WTC11 (cell line): ENCODE measurements at regions not wholly inside any gene's neighbourhood (a gene's known extent, or its start where the extent isn't known, plus 50 kb on each side); places are given as distances from the start of the nearest gene placed in this dataset.

Experiments
- ATAC-seq: fragments of 200-7000 bp; cut with Tn5 transposase; 2 replicates; pipeline ENCODE4 v1.10.0; 2021; ENCODE audit warnings: mild to moderate bottlenecking, moderate library complexity
- CTCF ChIA-PET: fragments of 300-600 bp; sonication (Branson Sonifier 250); formaldehyde crosslinking; loops from one replicate; lab custom pipeline; 2021; ENCODE audit warnings: antibody characterized with exemption; lab: Charles Lee
- POLR2A ChIA-PET: fragments of 350-600 bp; sonication (Branson Sonifier 250); formaldehyde crosslinking; loops from one replicate; lab custom pipeline; 2021; ENCODE audit warnings: antibody characterized with exemption; lab: Charles Lee
- DNase-seq: peaks from one replicate; pipeline ENCODE4 v3.0.0; 2021; ENCODE audit warnings: low spot score
- H3K27ac Mint-ChIP-seq: 2 replicates; pipeline ENCODE4 v1.8.0; 2021; ENCODE audit warnings: mixed read lengths
- H3K27me3 Mint-ChIP-seq: 2 replicates; pipeline ENCODE4 v1.8.0; 2021; ENCODE audit warnings: low read depth, mild to moderate bottlenecking, moderate library complexity, mixed read lengths
- H3K36me3 Mint-ChIP-seq: 2 replicates; pipeline ENCODE4 v1.8.0; 2021; ENCODE audit warnings: mixed read lengths
- H3K4me1 Mint-ChIP-seq: 2 replicates; pipeline ENCODE4 v1.8.0; 2022; ENCODE audit warnings: mixed read lengths
- H3K4me3 Mint-ChIP-seq: 2 replicates; pipeline ENCODE4 v1.8.0; 2021; ENCODE audit warnings: mild to moderate bottlenecking, moderate library complexity, mixed read lengths
- H3K9me3 Mint-ChIP-seq: 2 replicates; pipeline ENCODE4 v1.8.0; 2021; ENCODE audit warnings: mixed read lengths
- ETV6 ChIP-seq: sonication (generic); formaldehyde crosslinking; IDR thresholded peaks from 2 replicates; pipeline ENCODE4 v1.8.1; 2022; ENCODE audit warnings: mild to moderate bottlenecking, missing genetic modification reagents
- FOXJ3 ChIP-seq: sonication (generic); formaldehyde crosslinking; IDR thresholded peaks from 2 replicates; pipeline ENCODE4 v1.9.0; 2021; ENCODE audit warnings: missing genetic modification reagents, mild to moderate bottlenecking, borderline replicate concordance
- MLX ChIP-seq: sonication (generic); formaldehyde crosslinking; IDR thresholded peaks from 2 replicates; pipeline ENCODE4 v1.8.1; 2023; ENCODE audit warnings: mild to moderate bottlenecking, missing genetic modification reagents, moderate library complexity
- NFYB ChIP-seq: sonication (generic); formaldehyde crosslinking; conservative IDR thresholded peaks from 2 replicates; pipeline ENCODE4 v1.8.0; 2022; ENCODE audit warnings: low read depth, missing genetic modification reagents
- RELA ChIP-seq: sonication (generic); formaldehyde crosslinking; IDR thresholded peaks from 2 replicates; pipeline ENCODE4 v1.8.1; 2022; ENCODE audit warnings: missing genetic modification reagents, mild to moderate bottlenecking, borderline replicate concordance
- RORB ChIP-seq: fragments of 250-450 bp; sonication (Bioruptor Pico); IDR thresholded peaks from 2 replicates; pipeline ENCODE4 v1.9.0; 2021; ENCODE audit warnings: mild to moderate bottlenecking
- SOX15 ChIP-seq: fragments of 250-450 bp; sonication (Bioruptor Pico); IDR thresholded peaks from 2 replicates; pipeline ENCODE4 v1.9.0; 2021; ENCODE audit warnings: mild to moderate bottlenecking
- TEAD1 ChIP-seq: sonication (generic); formaldehyde crosslinking; IDR thresholded peaks from 2 replicates; pipeline ENCODE4 v1.8.0; 2022; ENCODE audit warnings: mild to moderate bottlenecking, missing genetic modification reagents
- TP53 ChIP-seq: sonication (generic); formaldehyde crosslinking; IDR thresholded peaks from 2 replicates; pipeline ENCODE4 v1.8.1; 2023; ENCODE audit warnings: mild to moderate bottlenecking, missing genetic modification reagents
- ZNF121 ChIP-seq: sonication (generic); formaldehyde crosslinking; IDR thresholded peaks from 2 replicates; pipeline ENCODE4 v1.8.0; 2023; ENCODE audit warnings: missing genetic modification reagents
- ZNF219 ChIP-seq: sonication (generic); formaldehyde crosslinking; IDR thresholded peaks from 2 replicates; pipeline ENCODE4 v1.8.0; 2023; ENCODE audit warnings: missing genetic modification reagents, mild to moderate bottlenecking, borderline replicate concordance
- ZNF317 ChIP-seq: sonication (generic); formaldehyde crosslinking; IDR thresholded peaks from 2 replicates; pipeline ENCODE4 v1.8.1; 2023; ENCODE audit warnings: low read depth, mild to moderate bottlenecking, moderate library complexity, missing genetic modification reagents, borderline replicate concordance
- ZNF396 ChIP-seq: fragments of 250-450 bp; sonication (Bioruptor Pico); IDR thresholded peaks from 2 replicates; pipeline ENCODE4 v1.8.0; 2021; ENCODE audit warnings: mild to moderate bottlenecking, moderate library complexity, borderline replicate concordance
- ZNF671 ChIP-seq: fragments of 250-450 bp; sonication (Bioruptor Pico); IDR thresholded peaks from 2 replicates; pipeline ENCODE4 v1.8.0; 2021; ENCODE audit warnings: mild to moderate bottlenecking
- TF ChIP-seq, protein P1 (sequence below): sonication (generic); formaldehyde crosslinking; IDR thresholded peaks from 2 replicates; pipeline ENCODE4 v1.8.1; 2022; ENCODE audit warnings: low read depth, mild to moderate bottlenecking, moderate library complexity, missing genetic modification reagents, borderline replicate concordance
- TF ChIP-seq, protein P2 (sequence below): fragments of 200-600 bp; IDR thresholded peaks from 2 replicates; pipeline ENCODE4 v1.8.0; 2022; ENCODE audit warnings: antibody characterized with exemption
- TF ChIP-seq, protein P3 (sequence below): sonication (generic); formaldehyde crosslinking; IDR thresholded peaks from 2 replicates; pipeline ENCODE4 v1.8.1; 2023; ENCODE audit warnings: mild to moderate bottlenecking, missing genetic modification reagents
- TF ChIP-seq, protein P4 (sequence below): sonication (generic); formaldehyde crosslinking; IDR thresholded peaks from 2 replicates; pipeline ENCODE4 v1.8.0; 2023; ENCODE audit warnings: mild to moderate bottlenecking, missing genetic modification reagents

DNA sequence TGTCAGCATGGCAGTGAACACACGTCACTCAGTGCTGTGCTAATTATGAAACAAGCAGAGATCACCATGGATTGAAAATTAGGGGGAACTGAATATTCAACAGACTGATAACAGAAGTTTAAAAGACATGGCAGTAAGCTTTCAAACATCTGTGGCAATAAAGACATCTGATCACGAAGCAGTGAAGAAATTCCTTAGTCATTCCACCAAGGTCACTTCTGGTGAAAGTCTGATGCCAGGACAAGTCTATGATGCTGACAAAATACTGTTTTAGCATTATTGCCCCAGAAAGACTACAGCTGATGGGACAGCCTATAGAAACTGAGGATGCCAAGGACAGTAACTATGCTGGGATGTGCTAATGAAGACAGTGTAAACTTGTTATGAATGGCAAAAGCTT is 126.9 kb upstream of the RBM19 start (continued):
- no peak for TF ChIP-seq FOXJ3 (CRISPR knock-in tag)

GRCh38 chr12:114090211-114090610 is 124.1 kb upstream of the RBM19 start:
- Mint-ChIP-seq H3K27me3 (peaks cover 22% of the 10 kb centered on the region), H3K4me1 (no peaks in the 10 kb centered on the region)
- TF ChIP-seq TEAD1 (CRISPR knock-in tag) (no peak), ZNF317 (no peak), ZNF219 (CRISPR knock-in tag) (no peak)

GRCh38 chr12:114073076-114073475 is 107.0 kb upstream of the RBM19 start:
- H3K27me3 Mint-ChIP-seq, result peaks cover 26% of the 10 kb centered on the region
- H3K4me3 Mint-ChIP-seq, result no peak overlapping the region
- CTCF ChIA-PET, result interaction anchor here (1.0 kb wide), 1 partner anchor 93 kb away, joined by 3 read pairs; no protein-coding TSS in a partner anchor
- POLR2A ChIA-PET, result no interaction called here
- H3K36me3 Mint-ChIP-seq, result no peaks in the 10 kb centered on the region
- H3K4me1 Mint-ChIP-seq, result peaks cover 29% of the 10 kb centered on the region
- H3K9me3 Mint-ChIP-seq, result peaks cover 10% of the 10 kb centered on the region
- DNase-seq (no peak), ATAC-seq (no peak)
- TF ChIP-seq, protein P1, sequence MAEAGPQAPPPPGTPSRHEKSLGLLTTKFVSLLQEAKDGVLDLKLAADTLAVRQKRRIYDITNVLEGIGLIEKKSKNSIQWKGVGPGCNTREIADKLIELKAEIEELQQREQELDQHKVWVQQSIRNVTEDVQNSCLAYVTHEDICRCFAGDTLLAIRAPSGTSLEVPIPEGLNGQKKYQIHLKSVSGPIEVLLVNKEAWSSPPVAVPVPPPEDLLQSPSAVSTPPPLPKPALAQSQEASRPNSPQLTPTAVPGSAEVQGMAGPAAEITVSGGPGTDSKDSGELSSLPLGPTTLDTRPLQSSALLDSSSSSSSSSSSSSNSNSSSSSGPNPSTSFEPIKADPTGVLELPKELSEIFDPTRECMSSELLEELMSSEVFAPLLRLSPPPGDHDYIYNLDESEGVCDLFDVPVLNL, result no peak
- TF ChIP-seq ZNF671 (CRISPR knock-in tag) (no peak), NFYB (CRISPR knock-in tag) (no peak), ZNF121 (no peak), SOX15 (no peak)
- TF ChIP-seq, protein P2, sequence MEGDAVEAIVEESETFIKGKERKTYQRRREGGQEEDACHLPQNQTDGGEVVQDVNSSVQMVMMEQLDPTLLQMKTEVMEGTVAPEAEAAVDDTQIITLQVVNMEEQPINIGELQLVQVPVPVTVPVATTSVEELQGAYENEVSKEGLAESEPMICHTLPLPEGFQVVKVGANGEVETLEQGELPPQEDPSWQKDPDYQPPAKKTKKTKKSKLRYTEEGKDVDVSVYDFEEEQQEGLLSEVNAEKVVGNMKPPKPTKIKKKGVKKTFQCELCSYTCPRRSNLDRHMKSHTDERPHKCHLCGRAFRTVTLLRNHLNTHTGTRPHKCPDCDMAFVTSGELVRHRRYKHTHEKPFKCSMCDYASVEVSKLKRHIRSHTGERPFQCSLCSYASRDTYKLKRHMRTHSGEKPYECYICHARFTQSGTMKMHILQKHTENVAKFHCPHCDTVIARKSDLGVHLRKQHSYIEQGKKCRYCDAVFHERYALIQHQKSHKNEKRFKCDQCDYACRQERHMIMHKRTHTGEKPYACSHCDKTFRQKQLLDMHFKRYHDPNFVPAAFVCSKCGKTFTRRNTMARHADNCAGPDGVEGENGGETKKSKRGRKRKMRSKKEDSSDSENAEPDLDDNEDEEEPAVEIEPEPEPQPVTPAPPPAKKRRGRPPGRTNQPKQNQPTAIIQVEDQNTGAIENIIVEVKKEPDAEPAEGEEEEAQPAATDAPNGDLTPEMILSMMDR, result no peak
- no peak overlapping the region for H3K27ac Mint-ChIP-seq

More at GRCh38 chr12:114090211-114090610, 124.1 kb upstream of the RBM19 start:
- DNase-seq (no peak), ATAC-seq (no peak)
- Mint-ChIP-seq H3K36me3 (peaks cover 17% of the 10 kb centered on the region), H3K4me3 (no peak overlapping the region), H3K9me3 (peaks cover 43% of the 10 kb centered on the region), H3K27ac (no peak overlapping the region)
- ChIA-PET POLR2A (no interaction called here), CTCF (no interaction called here)

DNA sequence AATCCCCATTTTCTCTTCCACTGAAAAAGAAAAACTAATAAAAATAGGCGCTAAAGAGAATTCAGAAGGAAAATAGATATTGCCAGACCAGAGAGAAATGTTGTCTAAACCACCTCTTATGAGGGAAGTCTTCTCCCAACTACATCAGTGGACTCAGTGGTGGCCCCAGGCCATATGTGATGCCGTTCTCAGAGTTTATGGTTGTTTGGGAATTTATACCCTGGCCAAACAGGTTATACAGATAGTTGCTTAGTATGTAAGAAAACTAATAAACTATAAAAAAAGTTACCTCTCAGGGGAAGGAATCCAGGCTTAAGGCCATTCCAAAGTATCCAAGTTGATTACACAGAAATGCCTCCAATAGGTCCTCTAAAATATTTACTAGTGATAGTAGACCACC is 103.4 kb upstream of the RBM19 start:
- ATAC-seq (no peak), DNase-seq (no peak)
- peaks cover 11% of the 10 kb centered on the region for H3K36me3 Mint-ChIP-seq
- ChIA-PET CTCF (no interaction called here), POLR2A (no interaction called here)
- H3K27ac Mint-ChIP-seq, result no peak overlapping the region
- H3K4me3 Mint-ChIP-seq, result no peak overlapping the region
- H3K27me3 Mint-ChIP-seq, result peaks cover 30% of the 10 kb centered on the region
- TF ChIP-seq NFYB (CRISPR knock-in tag), result no peak
- H3K9me3 Mint-ChIP-seq, result peaks cover 20% of the 10 kb centered on the region
- peaks cover 29% of the 10 kb centered on the region for H3K4me1 Mint-ChIP-seq

GRCh38 chr12:114064497-114064896 is 98.4 kb upstream of the RBM19 start:
- Mint-ChIP-seq H3K27ac (no peak overlapping the region), H3K4me1 (peaks cover 12% of the 10 kb centered on the region), H3K9me3 (peaks cover 21% of the 10 kb centered on the region), H3K27me3 (peaks cover 28% of the 10 kb centered on the region), H3K36me3 (peaks cover 11% of the 10 kb centered on the region), H3K4me3 (peak overlapping the region; percentile 50)
- ChIA-PET POLR2A (no interaction called here), CTCF (no interaction called here)
- ATAC-seq (no peak), DNase-seq (no peak)
- TF ChIP-seq RELA (CRISPR knock-in tag) (no peak), MLX (no peak), RORB (no peak), SOX15 (no peak), ETV6 (CRISPR knock-in tag) (no peak), ZNF396 (CRISPR knock-in tag) (no peak), TP53 (CRISPR knock-in tag) (no peak)
- TF ChIP-seq, protein P3, sequence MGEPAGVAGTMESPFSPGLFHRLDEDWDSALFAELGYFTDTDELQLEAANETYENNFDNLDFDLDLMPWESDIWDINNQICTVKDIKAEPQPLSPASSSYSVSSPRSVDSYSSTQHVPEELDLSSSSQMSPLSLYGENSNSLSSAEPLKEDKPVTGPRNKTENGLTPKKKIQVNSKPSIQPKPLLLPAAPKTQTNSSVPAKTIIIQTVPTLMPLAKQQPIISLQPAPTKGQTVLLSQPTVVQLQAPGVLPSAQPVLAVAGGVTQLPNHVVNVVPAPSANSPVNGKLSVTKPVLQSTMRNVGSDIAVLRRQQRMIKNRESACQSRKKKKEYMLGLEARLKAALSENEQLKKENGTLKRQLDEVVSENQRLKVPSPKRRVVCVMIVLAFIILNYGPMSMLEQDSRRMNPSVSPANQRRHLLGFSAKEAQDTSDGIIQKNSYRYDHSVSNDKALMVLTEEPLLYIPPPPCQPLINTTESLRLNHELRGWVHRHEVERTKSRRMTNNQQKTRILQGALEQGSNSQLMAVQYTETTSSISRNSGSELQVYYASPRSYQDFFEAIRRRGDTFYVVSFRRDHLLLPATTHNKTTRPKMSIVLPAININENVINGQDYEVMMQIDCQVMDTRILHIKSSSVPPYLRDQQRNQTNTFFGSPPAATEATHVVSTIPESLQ, result no peak
- TF ChIP-seq, protein P2, result no peak
- TF ChIP-seq, protein P4, sequence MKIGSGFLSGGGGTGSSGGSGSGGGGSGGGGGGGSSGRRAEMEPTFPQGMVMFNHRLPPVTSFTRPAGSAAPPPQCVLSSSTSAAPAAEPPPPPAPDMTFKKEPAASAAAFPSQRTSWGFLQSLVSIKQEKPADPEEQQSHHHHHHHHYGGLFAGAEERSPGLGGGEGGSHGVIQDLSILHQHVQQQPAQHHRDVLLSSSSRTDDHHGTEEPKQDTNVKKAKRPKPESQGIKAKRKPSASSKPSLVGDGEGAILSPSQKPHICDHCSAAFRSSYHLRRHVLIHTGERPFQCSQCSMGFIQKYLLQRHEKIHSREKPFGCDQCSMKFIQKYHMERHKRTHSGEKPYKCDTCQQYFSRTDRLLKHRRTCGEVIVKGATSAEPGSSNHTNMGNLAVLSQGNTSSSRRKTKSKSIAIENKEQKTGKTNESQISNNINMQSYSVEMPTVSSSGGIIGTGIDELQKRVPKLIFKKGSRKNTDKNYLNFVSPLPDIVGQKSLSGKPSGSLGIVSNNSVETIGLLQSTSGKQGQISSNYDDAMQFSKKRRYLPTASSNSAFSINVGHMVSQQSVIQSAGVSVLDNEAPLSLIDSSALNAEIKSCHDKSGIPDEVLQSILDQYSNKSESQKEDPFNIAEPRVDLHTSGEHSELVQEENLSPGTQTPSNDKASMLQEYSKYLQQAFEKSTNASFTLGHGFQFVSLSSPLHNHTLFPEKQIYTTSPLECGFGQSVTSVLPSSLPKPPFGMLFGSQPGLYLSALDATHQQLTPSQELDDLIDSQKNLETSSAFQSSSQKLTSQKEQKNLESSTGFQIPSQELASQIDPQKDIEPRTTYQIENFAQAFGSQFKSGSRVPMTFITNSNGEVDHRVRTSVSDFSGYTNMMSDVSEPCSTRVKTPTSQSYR (CRISPR knock-in tag), result no peak
